K562 (cell line): ENCODE measurements at regions not wholly inside any gene's neighbourhood (a gene's known extent, or its start where the extent isn't known, plus 50 kb on each side); places are given as distances from the start of the nearest gene placed in this dataset.

ENCODE experiments used
- ATAC-seq: fragments of 200-7000 bp; cut with Tn5 transposase; 3 replicates; pipeline ENCODE4 v1.9.1; 2020; ENCODE audit warnings: moderate library complexity
- BruUV-seq: library from RNA; stranded (reverse); fragments of 400-500 nt; replicated peaks from 2 replicates; lab custom pipeline; 2021; lab: Mats Ljungman, UMichigan
- CTCF ChIA-PET: fragments of 300-600 bp; formaldehyde crosslinking; extraction: SDS; loops from one replicate; lab custom pipeline; 2021; ENCODE audit warnings: low intra/inter-chr PET ratio; lab: Yijun Ruan, JAX
- POLR2A ChIA-PET: fragments of 300-600, 350-650 bp; sonication (Branson Sonifier 250); formaldehyde crosslinking; extraction: SDS; loops from one replicate; lab custom pipeline; 2021; ENCODE audit warnings: antibody characterized with exemption, inconsistent platforms; lab: Yijun Ruan, JAX
- DNase-seq, 4 experiments: peaks; one replicate each; pipeline versions ENCODE4 v3.0.0 to v3.0.0-alpha.2; 2011 to 2018; ENCODE audit warnings: low spot score in 3 of 4, mixed read lengths in 3 of 4; ENCODE audit errors: extremely low read depth in 1 of 4
- FAIRE-seq: peaks from 2 replicates; lab custom pipeline; 2011; peaks lifted over from hg19 to GRCh38; lab: Jason Lieb, UNC
- H2AFZ ChIP-seq: 2 replicates; pipeline ENCODE4 v1.6.0; 2011; ENCODE audit warnings: low read depth, low read length, control low read depth, inconsistent platforms
- H3K27ac ChIP-seq: fragments of 200-600 bp; 3 replicates; pipeline ENCODE4 v1.8.0; 2011; ENCODE audit warnings: low read depth, mild to moderate bottlenecking, control low read depth, inconsistent platforms, low read length, moderate library complexity, mixed read lengths; ENCODE audit errors: extremely low read depth
- H3K27me3 ChIP-seq, 2 experiments: fragments of 300-600 bp in 1 of 2; 2 replicates in 1 of 2; 3 replicates in 1 of 2; pipeline versions ENCODE4 v1.6.0 to v1.8.0; 2011; ENCODE audit warnings: inconsistent platforms in 2 of 2, low read length in 2 of 2, mild to moderate bottlenecking in 1 of 2, mixed read lengths in 1 of 2, moderate library complexity in 1 of 2; ENCODE audit not compliant: control insufficient read depth in 2 of 2, insufficient read depth in 2 of 2
- H3K36me3 ChIP-seq: fragments of 300-600 bp; 3 replicates; pipeline ENCODE4 v1.8.0; 2011; ENCODE audit warnings: mild to moderate bottlenecking, low read length, inconsistent platforms; ENCODE audit not compliant: control insufficient read depth, insufficient read depth
- H3K4me1 ChIP-seq, 2 experiments: fragments of 200-600 bp in 1 of 2; replicated peaks in 1 of 2; 2 replicates in 1 of 2; 3 replicates in 1 of 2; pipeline versions ENCODE4 v1.5.1 to v1.8.0; 2011; ENCODE audit warnings: inconsistent platforms in 2 of 2, low read length in 2 of 2, mild to moderate bottlenecking in 1 of 2, mixed read lengths in 1 of 2, moderate library complexity in 1 of 2; ENCODE audit not compliant: control insufficient read depth in 2 of 2, insufficient read depth in 2 of 2
- H3K4me2 ChIP-seq: 2 replicates; pipeline ENCODE4 v1.6.1; 2011; ENCODE audit warnings: low read length, control low read depth, inconsistent platforms, mixed read lengths; ENCODE audit not compliant: insufficient read depth
- H3K4me3 ChIP-seq: fragments of 200-600 bp; sonication (generic), shearing (Covaris generic); 2 replicates; pipeline ENCODE4 v1.5.1; 2016; ENCODE audit warnings: control low read depth, inconsistent platforms
- H3K79me2 ChIP-seq: fragments of 200-600 bp; 3 replicates; pipeline ENCODE4 v1.8.0; 2011; ENCODE audit warnings: low read length, inconsistent platforms; ENCODE audit not compliant: control insufficient read depth, insufficient read depth
- H3K9ac ChIP-seq, 2 experiments: 2 replicates each; pipeline versions ENCODE4 v1.6.0 to v1.6.1; 2011; ENCODE audit warnings: low read depth in 2 of 2, low read length in 2 of 2, control low read depth in 1 of 2, inconsistent platforms in 1 of 2, mild to moderate bottlenecking in 1 of 2, mixed read lengths in 1 of 2; ENCODE audit not compliant: insufficient read depth in 1 of 2
- H3K9me1 ChIP-seq: one replicate; pipeline ENCODE4 v1.6.0; 2011; ENCODE audit warnings: inconsistent platforms, mild to moderate bottlenecking, low read length, moderate library complexity; ENCODE audit not compliant: control insufficient read depth, insufficient read depth
- H3K9me3 ChIP-seq: replicated peaks from 2 replicates; pipeline ENCODE4 v1.5.1; 2011; ENCODE audit warnings: low read depth, low read length, inconsistent platforms; ENCODE audit not compliant: control insufficient read depth, insufficient read depth
- H4K20me1 ChIP-seq: replicated peaks from 2 replicates; pipeline ENCODE4 v1.6.1; 2011; ENCODE audit warnings: low read length, inconsistent platforms, mixed read lengths; ENCODE audit not compliant: control insufficient read depth, insufficient read depth
- EGR1 ChIP-seq: fragments of 450-650 bp; conservative IDR thresholded peaks from 2 replicates; pipeline ENCODE4 v1.6.1; 2017; ENCODE audit warnings: mild to moderate bottlenecking
- ELK1 ChIP-seq: sonication (generic); formaldehyde crosslinking; IDR thresholded peaks from 2 replicates; pipeline ENCODE4 v1.8.1; 2022; ENCODE audit warnings: missing genetic modification reagents
- FOXJ3 ChIP-seq: sonication (generic); formaldehyde crosslinking; IDR thresholded peaks from 2 replicates; pipeline ENCODE4 v1.4.0; 2020; ENCODE audit warnings: mild to moderate bottlenecking, missing genetic modification reagents
- HEY1 ChIP-seq: fragments of 250-450 bp; sonication (Bioruptor Pico); IDR thresholded peaks from 2 replicates; pipeline ENCODE4 v1.5.0; 2020; ENCODE audit warnings: mild to moderate bottlenecking, moderate library complexity, borderline replicate concordance
- LEF1 ChIP-seq: fragments of 450-650 bp; IDR thresholded peaks from 2 replicates; pipeline ENCODE4 v1.6.1; 2016; ENCODE audit warnings: mild to moderate bottlenecking
- MBD2 ChIP-seq: sonication (generic); IDR thresholded peaks from 2 replicates; pipeline ENCODE4 v1.6.1; 2016; ENCODE audit warnings: low read depth, borderline replicate concordance
- NCOA6 ChIP-seq: fragments of 450-650 bp; IDR thresholded peaks from 2 replicates; pipeline ENCODE4 v1.6.1; 2017; ENCODE audit warnings: mild to moderate bottlenecking
- TOE1 ChIP-seq, 2 experiments: fragments of 450-650 bp in 1 of 2; sonication (generic) in 1 of 2; formaldehyde crosslinking in 1 of 2; IDR thresholded peaks; 2 replicates each; pipeline versions ENCODE4 v1.7.1 to v1.8.0; 2016 to 2022; ENCODE audit warnings: borderline replicate concordance in 2 of 2, mild to moderate bottlenecking in 2 of 2, antibody characterized with exemption in 1 of 2, inconsistent platforms in 1 of 2, low read depth in 1 of 2, missing genetic modification reagents in 1 of 2, moderate library complexity in 1 of 2
- ZBTB8A ChIP-seq: fragments of 450-650 bp; IDR thresholded peaks from 2 replicates; pipeline ENCODE4 v1.6.1; 2018; ENCODE audit warnings: mild to moderate bottlenecking, moderate library complexity; ENCODE audit not compliant: partially characterized antibody
- ZNF668 ChIP-seq: fragments of 250-450 bp; sonication (Bioruptor Pico); IDR thresholded peaks from 2 replicates; pipeline ENCODE4 v1.8.0; 2022; ENCODE audit warnings: mild to moderate bottlenecking, inconsistent platforms
- ZNF830 ChIP-seq: fragments of 250-450 bp; sonication (Bioruptor Pico); IDR thresholded peaks from 2 replicates; pipeline ENCODE4 v1.5.0; 2021; ENCODE audit warnings: mild to moderate bottlenecking
- WGBS: fragments of 100-300 bp; shearing (Covaris generic); methylation state at CpG from one replicate; pipeline ENCODE4 v1.1.6; 2016; ENCODE audit warnings: low coverage, mixed read lengths; ENCODE audit not compliant: insufficient coverage; ENCODE audit errors: missing lambda C conversion rate; 5-methylcytosine and 5-hydroxymethylcytosine counted together
- in situ Hi-C: fragments of 300-500 bp; cut with MboI; formaldehyde crosslinking; loops from 4 replicates; pipeline ENCODE4 v1.15.0; 2018; ENCODE audit warnings: inconsistent platforms, mixed read lengths
- intact Hi-C: fragments of 100-400 bp; cut with micrococcal nuclease; formaldehyde crosslinking; loops from 2 replicates; pipeline ENCODE4 v1.14.2; 2022
- TF ChIP-seq, protein P1 (sequence below): fragments of 250-450 bp; sonication (Bioruptor Pico); IDR thresholded peaks from 2 replicates; pipeline ENCODE4 v1.4.0; 2020; ENCODE audit warnings: mild to moderate bottlenecking, moderate library complexity, borderline replicate concordance

DNA sequence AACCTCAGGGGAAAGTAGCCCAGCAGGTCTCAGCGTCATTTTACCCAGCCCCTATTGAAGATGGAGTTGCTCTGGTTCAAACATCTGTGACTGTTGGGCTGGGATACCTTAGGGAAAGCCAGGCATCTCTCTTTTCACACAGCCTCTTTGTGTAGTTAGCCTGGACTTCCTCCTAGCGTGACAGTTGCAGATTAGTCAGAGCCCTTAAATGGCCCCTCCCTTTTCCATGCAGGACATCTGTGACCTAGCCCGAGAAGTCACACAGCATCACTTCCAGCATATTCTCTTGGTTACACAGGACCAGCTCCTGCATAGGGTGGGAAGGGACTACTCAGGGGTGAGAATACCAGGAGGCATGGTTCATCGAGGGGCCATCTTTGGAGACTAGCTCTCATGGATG lies 375.0 kb upstream of the RBFOX1 start:
- POLR2A ChIA-PET, result no interaction called here
- TF ChIP-seq EGR1 (no peak), NCOA6 (no peak), HEY1 (no peak), ELK1 (CRISPR knock-in tag) (no peak), ZNF668 (no peak), FOXJ3 (no peak), TOE1 (IDR thresholded peaks at IDR 0.05; ENCODE audit: borderline replicate concordance) (no peak), TOE1 (CRISPR knock-in tag; IDR thresholded peaks at IDR 0.05; ENCODE audit: borderline replicate concordance, low read depth) (no peak), ZBTB8A (no peak), ZNF830 (no peak), MBD2 (no peak), LEF1 (no peak)
- TF ChIP-seq, protein P1, sequence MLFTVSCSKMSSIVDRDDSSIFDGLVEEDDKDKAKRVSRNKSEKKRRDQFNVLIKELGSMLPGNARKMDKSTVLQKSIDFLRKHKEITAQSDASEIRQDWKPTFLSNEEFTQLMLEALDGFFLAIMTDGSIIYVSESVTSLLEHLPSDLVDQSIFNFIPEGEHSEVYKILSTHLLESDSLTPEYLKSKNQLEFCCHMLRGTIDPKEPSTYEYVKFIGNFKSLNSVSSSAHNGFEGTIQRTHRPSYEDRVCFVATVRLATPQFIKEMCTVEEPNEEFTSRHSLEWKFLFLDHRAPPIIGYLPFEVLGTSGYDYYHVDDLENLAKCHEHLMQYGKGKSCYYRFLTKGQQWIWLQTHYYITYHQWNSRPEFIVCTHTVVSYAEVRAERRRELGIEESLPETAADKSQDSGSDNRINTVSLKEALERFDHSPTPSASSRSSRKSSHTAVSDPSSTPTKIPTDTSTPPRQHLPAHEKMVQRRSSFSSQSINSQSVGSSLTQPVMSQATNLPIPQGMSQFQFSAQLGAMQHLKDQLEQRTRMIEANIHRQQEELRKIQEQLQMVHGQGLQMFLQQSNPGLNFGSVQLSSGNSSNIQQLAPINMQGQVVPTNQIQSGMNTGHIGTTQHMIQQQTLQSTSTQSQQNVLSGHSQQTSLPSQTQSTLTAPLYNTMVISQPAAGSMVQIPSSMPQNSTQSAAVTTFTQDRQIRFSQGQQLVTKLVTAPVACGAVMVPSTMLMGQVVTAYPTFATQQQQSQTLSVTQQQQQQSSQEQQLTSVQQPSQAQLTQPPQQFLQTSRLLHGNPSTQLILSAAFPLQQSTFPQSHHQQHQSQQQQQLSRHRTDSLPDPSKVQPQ, result no peak
- H3K27ac ChIP-seq, result no peak overlapping the region
- no peak for FAIRE-seq
- H3K36me3 ChIP-seq, result no peaks in the 10 kb centered on the region
- H4K20me1 ChIP-seq, result no peaks in the 10 kb centered on the region
- in situ Hi-C loops (no loop called here), intact Hi-C loops (no loop called here)
- H3K9ac ChIP-seq, result no peak overlapping the region
- no peaks in the 10 kb centered on the region for H3K9me3 ChIP-seq
- 2% methylated on average over 4 of the region's 4 CpGs for WGBS
- no peak for ATAC-seq
- H3K4me3 ChIP-seq, result no peak overlapping the region
- H3K79me2 ChIP-seq, result no peaks in the 10 kb centered on the region
- CTCF ChIA-PET, result no interaction called here
- BruUV-seq, result no TSS peak
- DNase-seq, result no peak
- H3K9me1 ChIP-seq, result no peaks in the 10 kb centered on the region
- H3K4me1 ChIP-seq, result no peaks in the 10 kb centered on the region
- H3K27me3 ChIP-seq, result peaks cover 0 to 8% of the 10 kb centered on the region in 2 experiments; a peak in 2 of 5 replicates
- no peak overlapping the region for H2AFZ ChIP-seq
- H3K4me2 ChIP-seq, result no peak overlapping the region
